B cell (primary cell): ENCODE measurements at regions not wholly inside any gene's neighbourhood (a gene's known extent, or its start where the extent isn't known, plus 50 kb on each side); places are given as distances from the start of the nearest gene placed in this dataset.

Source experiments
- ATAC-seq: fragments of 200-7000 bp; cut with Tn5 transposase; one replicate; pipeline ENCODE4 v1.10.0; 2021; ENCODE audit warnings: low read depth, mild to moderate bottlenecking, moderate number of reproducible peaks, moderate library complexity
- CTCF ChIA-PET: fragments of 350-600 bp; sonication (Branson Sonifier 250); formaldehyde crosslinking; loops from one replicate; lab custom pipeline; 2021; ENCODE audit warnings: antibody characterized with exemption, inconsistent platforms; lab: Charles Lee
- POLR2A ChIA-PET: fragments of 350-600 bp; sonication (Branson Sonifier 250); formaldehyde crosslinking; loops from one replicate; lab custom pipeline; 2021; ENCODE audit warnings: antibody characterized with exemption; lab: Charles Lee
- DNase-seq: peaks from one replicate; pipeline ENCODE4 v3.0.0; 2013
- H2AFZ ChIP-seq: 2 replicates; pipeline ENCODE4 v1.6.1; 2012; ENCODE audit warnings: mild to moderate bottlenecking, low read depth, low read length; ENCODE audit not compliant: insufficient read depth, poor library complexity, severe bottlenecking
- H3K27ac ChIP-seq, 2 donors: 1 replicate in 1 of 2; 2 replicates in 1 of 2; pipeline ENCODE4 v1.5.1; 2012 to 2013; ENCODE audit warnings: low read length in 2 of 2, mild to moderate bottlenecking in 2 of 2, moderate library complexity in 1 of 2
- H3K27me3 ChIP-seq, 4 experiments: fragments of 200-600 bp in 1 of 4; sonication (generic) in 1 of 4; replicated peaks in 1 of 4; 1 replicate in 2 of 4; 2 replicates in 2 of 4; pipeline versions ENCODE4 v1.6.1 to v1.7.0; 2013 to 2016; ENCODE audit warnings: low read length in 3 of 4, mild to moderate bottlenecking in 2 of 4, mixed read lengths in 1 of 4, moderate library complexity in 1 of 4; ENCODE audit not compliant: insufficient read depth in 4 of 4, control insufficient read depth in 3 of 4; ENCODE audit errors: control extremely low read depth in 1 of 4
- H3K36me3 ChIP-seq, 2 experiments: replicated peaks in 1 of 2; 1 replicate in 1 of 2; 2 replicates in 1 of 2; pipeline versions ENCODE4 v1.6.1 to v1.7.1; 2013; ENCODE audit warnings: low read length in 1 of 2; ENCODE audit not compliant: insufficient read depth in 2 of 2, control insufficient read depth in 1 of 2; ENCODE audit errors: control extremely low read depth in 1 of 2, extremely low read depth in 1 of 2
- H3K4me1 ChIP-seq, 2 donors: fragments of 200-600 bp in 1 of 2; sonication (generic) in 1 of 2; 1 replicate in 1 of 2; 2 replicates in 1 of 2; pipeline versions ENCODE4 v1.5.1 to v1.6.1; 2013 to 2017; ENCODE audit warnings: low read length in 2 of 2; ENCODE audit not compliant: control insufficient read depth in 2 of 2, insufficient read depth in 2 of 2
- H3K4me2 ChIP-seq: replicated peaks from 2 replicates; pipeline ENCODE3; 2012; ENCODE audit warnings: mild to moderate bottlenecking, low read depth, low read length; ENCODE audit not compliant: poor library complexity, severe bottlenecking
- H3K4me3 ChIP-seq, 5 experiments: fragments of 200-600 bp in 1 of 5; sonication (generic) in 1 of 5; 1 replicate in 3 of 5; 2 replicates in 2 of 5; pipeline versions ENCODE4 v1.5.1 to v1.7.0; 2011 to 2016; ENCODE audit warnings: low read length in 4 of 5, mild to moderate bottlenecking in 4 of 5, low read depth in 2 of 5, control low read depth in 1 of 5, moderate library complexity in 1 of 5; ENCODE audit not compliant: insufficient read depth in 1 of 5; ENCODE audit errors: control extremely low read depth in 1 of 5, extremely low read depth in 1 of 5
- H3K79me2 ChIP-seq: fragments of 200-600 bp; sonication (generic); one replicate; pipeline ENCODE4 v1.6.0; 2016; ENCODE audit warnings: low read length; ENCODE audit not compliant: control insufficient read depth, insufficient read depth
- H3K9ac ChIP-seq: fragments of 200-600 bp; sonication (generic); 2 replicates; pipeline ENCODE4 v1.6.1; 2017; ENCODE audit warnings: mild to moderate bottlenecking, low read length, moderate library complexity
- H3K9me3 ChIP-seq, 3 donors: one replicate each; pipeline versions ENCODE4 v1.6.1 to v1.7.1; 2013; ENCODE audit warnings: low read length in 2 of 3; ENCODE audit not compliant: control insufficient read depth in 2 of 3, insufficient read depth in 1 of 3; ENCODE audit errors: control extremely low read depth in 1 of 3
- H4K20me1 ChIP-seq: 2 replicates; pipeline ENCODE4 v1.6.0; 2012; ENCODE audit warnings: mild to moderate bottlenecking, low read length; ENCODE audit not compliant: insufficient read depth, control insufficient read depth, poor library complexity, severe bottlenecking
- H3K27ac Mint-ChIP-seq: one replicate; pipeline ENCODE4 v1.8.0; 2021; ENCODE audit warnings: mixed read lengths
- H3K27me3 Mint-ChIP-seq: one replicate; pipeline ENCODE4 v1.8.0; 2021; ENCODE audit warnings: mixed read lengths
- H3K4me1 Mint-ChIP-seq: one replicate; pipeline ENCODE4 v1.8.0; 2021; ENCODE audit warnings: mixed read lengths
- H3K4me3 Mint-ChIP-seq: one replicate; pipeline ENCODE4 v1.8.0; 2021; ENCODE audit warnings: mixed read lengths
- H3K9me3 Mint-ChIP-seq: one replicate; pipeline ENCODE4 v1.8.0; 2022; ENCODE audit warnings: mixed read lengths; ENCODE audit not compliant: insufficient read depth
- EZH2 ChIP-seq: IDR thresholded peaks from 2 replicates; pipeline ENCODE4 v1.6.1; 2012; ENCODE audit warnings: borderline replicate concordance, low read depth, mild to moderate bottlenecking, moderate library complexity, low read length; ENCODE audit not compliant: insufficient read depth, poor library complexity, severe bottlenecking
- WGBS: methylation state at CpG from one replicate; pipeline ENCODE4 v1.1.5; 2013; ENCODE audit warnings: missing lambda C conversion rate; ENCODE audit not compliant: insufficient coverage; 5-methylcytosine and 5-hydroxymethylcytosine counted together
- intact Hi-C: fragments of 100-400 bp; cut with micrococcal nuclease; formaldehyde crosslinking; loops from one replicate; pipeline ENCODE4 v1.10.0; 2022
- TF ChIP-seq, protein P1 (sequence below): fragments of 200-600 bp; IDR thresholded peaks from one replicate; pipeline ENCODE4 v1.8.0; 2022; ENCODE audit warnings: antibody characterized with exemption, mild to moderate bottlenecking

DNA sequence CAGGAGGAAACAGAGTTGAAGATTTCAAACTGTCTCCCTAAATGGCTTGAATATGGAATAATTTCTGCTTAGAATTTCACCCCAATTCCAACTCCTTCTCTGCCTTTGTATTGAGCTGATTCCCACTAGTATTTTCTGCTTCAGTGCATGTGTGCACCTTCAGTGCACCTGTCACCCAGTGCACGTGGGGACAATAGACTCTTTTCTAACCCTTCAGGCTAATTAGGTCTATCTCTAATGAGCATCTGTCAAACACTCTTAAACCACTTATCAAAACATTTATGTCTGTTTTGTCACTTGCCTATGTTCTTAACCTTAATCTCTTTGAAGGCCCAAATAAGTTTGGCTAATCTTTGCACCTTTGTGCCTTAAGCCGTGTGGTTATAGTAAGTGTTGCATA lies 232.0 kb upstream of the NETO1 start:
- H3K4me1 ChIP-seq, result no peaks in the 10 kb centered on the region
- no peak for ATAC-seq

DNA sequence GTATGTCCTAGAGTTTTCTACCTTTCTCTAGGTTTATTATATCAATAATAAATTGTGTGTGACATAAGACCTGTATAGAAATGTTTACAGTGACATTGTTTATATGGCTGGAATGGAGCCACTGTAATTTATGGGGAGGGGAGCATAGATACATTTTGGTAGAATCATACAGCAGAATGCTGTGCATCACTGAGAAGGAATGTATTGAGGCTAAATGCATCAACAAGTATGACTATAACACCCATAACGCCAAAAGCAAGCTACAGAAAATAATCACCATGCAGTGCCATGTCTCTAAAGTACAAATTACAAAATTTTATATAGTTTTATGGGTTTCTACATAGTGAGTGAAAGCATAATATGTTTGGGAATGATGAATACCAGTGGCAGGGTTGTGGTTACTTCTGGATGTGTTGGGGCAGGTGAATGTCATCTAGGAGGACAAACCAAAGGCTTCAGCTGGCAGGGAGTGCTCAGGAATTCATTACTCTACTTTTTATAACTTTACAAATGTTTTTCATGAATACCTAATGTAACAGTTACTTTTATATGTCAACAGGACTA lies 226.0 kb upstream of the NETO1 start:
- Histone ChIP-seq H3K4me2 (no peak overlapping the region), H2AFZ (no peak overlapping the region), H3K4me3 (no peak overlapping the region), H3K36me3 (no peaks in the 10 kb centered on the region), H3K9me3 (peaks cover 3 to 9% (median 4%) of the 10 kb centered on the region in 3 donors), H3K4me1 (no peaks in the 10 kb centered on the region), H4K20me1 (no peaks in the 10 kb centered on the region), H3K9ac (no peak overlapping the region), H3K79me2 (no peaks in the 10 kb centered on the region), H3K27ac (no peak overlapping the region), H3K27me3 (no peaks in the 10 kb centered on the region)
- TF ChIP-seq EZH2, result no peak
- TF ChIP-seq, protein P1, sequence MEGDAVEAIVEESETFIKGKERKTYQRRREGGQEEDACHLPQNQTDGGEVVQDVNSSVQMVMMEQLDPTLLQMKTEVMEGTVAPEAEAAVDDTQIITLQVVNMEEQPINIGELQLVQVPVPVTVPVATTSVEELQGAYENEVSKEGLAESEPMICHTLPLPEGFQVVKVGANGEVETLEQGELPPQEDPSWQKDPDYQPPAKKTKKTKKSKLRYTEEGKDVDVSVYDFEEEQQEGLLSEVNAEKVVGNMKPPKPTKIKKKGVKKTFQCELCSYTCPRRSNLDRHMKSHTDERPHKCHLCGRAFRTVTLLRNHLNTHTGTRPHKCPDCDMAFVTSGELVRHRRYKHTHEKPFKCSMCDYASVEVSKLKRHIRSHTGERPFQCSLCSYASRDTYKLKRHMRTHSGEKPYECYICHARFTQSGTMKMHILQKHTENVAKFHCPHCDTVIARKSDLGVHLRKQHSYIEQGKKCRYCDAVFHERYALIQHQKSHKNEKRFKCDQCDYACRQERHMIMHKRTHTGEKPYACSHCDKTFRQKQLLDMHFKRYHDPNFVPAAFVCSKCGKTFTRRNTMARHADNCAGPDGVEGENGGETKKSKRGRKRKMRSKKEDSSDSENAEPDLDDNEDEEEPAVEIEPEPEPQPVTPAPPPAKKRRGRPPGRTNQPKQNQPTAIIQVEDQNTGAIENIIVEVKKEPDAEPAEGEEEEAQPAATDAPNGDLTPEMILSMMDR, result no peak
- Mint-ChIP-seq H3K27me3 (no peaks in the 10 kb centered on the region), H3K9me3 (peaks cover 9% of the 10 kb centered on the region), H3K27ac (no peak overlapping the region), H3K4me1 (no peaks in the 10 kb centered on the region), H3K4me3 (no peak overlapping the region)
- DNase-seq (no peak), ATAC-seq (no peak)
- ChIA-PET CTCF (interaction anchor here (0.5 kb wide), 1 partner anchor 37 kb away, joined by 3 read pairs; no protein-coding TSS in a partner anchor), POLR2A (no interaction called here)
- intact Hi-C loops, result no loop called here
- WGBS, result no CpG with 5 or more reads among the region's 1 CpG

More for the DNA sequence above, 232.0 kb upstream of the NETO1 start:
- WGBS, result 56% methylated on average over 1 of the region's 2 CpGs
- DNase-seq, result no peak
- Histone ChIP-seq H3K36me3 (no peaks in the 10 kb centered on the region), H3K79me2 (no peaks in the 10 kb centered on the region), H4K20me1 (no peaks in the 10 kb centered on the region), H3K9me3 (peaks cover 0 to 4% (median 3%) of the 10 kb centered on the region in 3 donors), H3K27me3 (no peaks in the 10 kb centered on the region), H3K9ac (no peak overlapping the region), H3K27ac (no peak overlapping the region), H3K4me2 (no peak overlapping the region), H2AFZ (no peak overlapping the region), H3K4me3 (no peak overlapping the region)
- Mint-ChIP-seq H3K9me3 (peaks cover under 1% of the 10 kb centered on the region), H3K27ac (no peak overlapping the region), H3K4me1 (no peaks in the 10 kb centered on the region), H3K4me3 (no peak overlapping the region), H3K27me3 (no peaks in the 10 kb centered on the region)
- no peak for TF ChIP-seq EZH2
- TF ChIP-seq, protein P1, result no peak
- ChIA-PET POLR2A (no interaction called here), CTCF (no interaction called here)
- intact Hi-C loops, result no loop called here
